Liver (tissue), 8 donors: ENCODE measurements at regions not wholly inside any gene's neighbourhood (a gene's known extent, or its start where the extent isn't known, plus 50 kb on each side); places are given as distances from the start of the nearest gene placed in this dataset.

Experiments
- DNase-seq: peaks from one replicate; pipeline ENCODE4 v3.0.0-alpha.2; 2017; ENCODE audit warnings: low spot score
- H3K27ac ChIP-seq, 2 donors: one replicate each; pipeline ENCODE4 v1.7.0; 2013; ENCODE audit warnings: inconsistent platforms in 2 of 2, low read length in 2 of 2, control low read depth in 1 of 2, low read depth in 1 of 2, mild to moderate bottlenecking in 1 of 2
- H3K27me3 ChIP-seq, 4 donors: one replicate each; pipeline versions ENCODE4 v1.6.1 to v1.7.0; 2013; ENCODE audit warnings: low read length in 3 of 4, inconsistent platforms in 1 of 4, mild to moderate bottlenecking in 1 of 4, moderate library complexity in 1 of 4; ENCODE audit not compliant: control insufficient read depth in 4 of 4, insufficient read depth in 4 of 4
- H3K36me3 ChIP-seq, 4 donors: one replicate each; pipeline versions ENCODE4 v1.6.1 to v1.7.0; 2013; ENCODE audit warnings: low read length in 3 of 4, mild to moderate bottlenecking in 3 of 4, low read depth in 1 of 4, moderate library complexity in 1 of 4; ENCODE audit not compliant: control insufficient read depth in 4 of 4, insufficient read depth in 3 of 4
- H3K4me1 ChIP-seq, 4 donors: one replicate each; pipeline versions ENCODE4 v1.6.1 to v1.7.0; 2013; ENCODE audit warnings: low read length in 3 of 4, mild to moderate bottlenecking in 3 of 4, moderate library complexity in 1 of 4; ENCODE audit not compliant: control insufficient read depth in 4 of 4, insufficient read depth in 4 of 4
- H3K4me3 ChIP-seq, 3 donors: one replicate each; pipeline versions ENCODE4 v1.6.1 to v1.7.0; 2013; ENCODE audit warnings: low read length in 3 of 3, control low read depth in 1 of 3, low read depth in 1 of 3, mild to moderate bottlenecking in 1 of 3
- H3K9ac ChIP-seq, 2 donors: one replicate each; pipeline ENCODE4 v1.7.0; 2013; ENCODE audit warnings: low read length in 2 of 2, mild to moderate bottlenecking in 2 of 2, moderate library complexity in 2 of 2, control low read depth in 1 of 2, low read depth in 1 of 2
- H3K9me3 ChIP-seq, 4 donors: one replicate each; pipeline versions ENCODE4 v1.6.1 to v1.7.0; 2013; ENCODE audit warnings: low read length in 3 of 4; ENCODE audit not compliant: control insufficient read depth in 4 of 4
- CTCF ChIP-seq: fragments of 150-350 bp; IDR thresholded peaks from 2 replicates; pipeline ENCODE4 v1.5.1; 2017; ENCODE audit warnings: improper control_type of control experiment, low read depth, low read length; ENCODE audit not compliant: missing input control
- FOXA1 ChIP-seq: IDR thresholded peaks from 2 replicates; pipeline ENCODE4 v1.6.1; 2016; ENCODE audit warnings: antibody characterized with exemption
- FOXA2 ChIP-seq: IDR thresholded peaks from 2 replicates; pipeline ENCODE4 v1.6.1; 2016; ENCODE audit warnings: antibody characterized with exemption
- GABPA ChIP-seq, 2 donors: IDR thresholded peaks in 1 of 2; conservative IDR thresholded peaks in 1 of 2; 2 replicates each; pipeline ENCODE4 v1.6.1; 2016; ENCODE audit warnings: antibody characterized with exemption in 2 of 2, mild to moderate bottlenecking in 1 of 2, moderate library complexity in 1 of 2
- HNF4A ChIP-seq, 2 donors: conservative IDR thresholded peaks; 2 replicates each; pipeline ENCODE4 v1.6.1; 2016; ENCODE audit warnings: antibody characterized with exemption in 2 of 2, mild to moderate bottlenecking in 2 of 2
- HNF4G ChIP-seq: IDR thresholded peaks from 2 replicates; pipeline ENCODE4 v1.6.1; 2016; ENCODE audit warnings: antibody characterized with exemption
- JUND ChIP-seq, 2 donors: IDR thresholded peaks; 2 replicates each; pipeline ENCODE4 v1.6.1; 2016; ENCODE audit warnings: antibody characterized with exemption in 2 of 2
- MAX ChIP-seq: IDR thresholded peaks from 2 replicates; pipeline ENCODE4 v1.6.1; 2016; ENCODE audit warnings: antibody characterized with exemption
- NR2F2 ChIP-seq: IDR thresholded peaks from 2 replicates; pipeline ENCODE4 v1.6.1; 2016; ENCODE audit warnings: antibody characterized with exemption
- RAD21 ChIP-seq, 2 donors: IDR thresholded peaks; 2 replicates each; pipeline ENCODE4 v1.6.1; 2016; ENCODE audit warnings: antibody characterized with exemption in 2 of 2, mild to moderate bottlenecking in 2 of 2
- REST ChIP-seq: IDR thresholded peaks from 2 replicates; pipeline ENCODE4 v1.6.1; 2016; ENCODE audit warnings: antibody characterized with exemption, mild to moderate bottlenecking
- RXRA ChIP-seq, 2 donors: IDR thresholded peaks; 2 replicates each; pipeline ENCODE4 v1.6.1; 2017 to 2018; ENCODE audit warnings: antibody characterized with exemption in 2 of 2, mild to moderate bottlenecking in 1 of 2
- SP1 ChIP-seq: IDR thresholded peaks from 2 replicates; pipeline ENCODE4 v1.6.1; 2018; ENCODE audit warnings: antibody characterized with exemption, mild to moderate bottlenecking
- YY1 ChIP-seq: IDR thresholded peaks from 2 replicates; pipeline ENCODE4 v1.6.1; 2016; ENCODE audit warnings: antibody characterized with exemption, mild to moderate bottlenecking
- ZBTB33 ChIP-seq: IDR thresholded peaks from 2 replicates; pipeline ENCODE4 v1.6.1; 2016; ENCODE audit warnings: antibody characterized with exemption
- WGBS: extraction: QIAGEN DNeasy Blood & Tissue Kit; methylation state at CpG from one replicate; pipeline ENCODE4 v1.1.7; 2013; 5-methylcytosine and 5-hydroxymethylcytosine counted together
- donor health status: healthy.
- donor health status: healthy.
- donor health status: healthy.
- donor health status: healthy.
- donor health status: healthy.

DNA sequence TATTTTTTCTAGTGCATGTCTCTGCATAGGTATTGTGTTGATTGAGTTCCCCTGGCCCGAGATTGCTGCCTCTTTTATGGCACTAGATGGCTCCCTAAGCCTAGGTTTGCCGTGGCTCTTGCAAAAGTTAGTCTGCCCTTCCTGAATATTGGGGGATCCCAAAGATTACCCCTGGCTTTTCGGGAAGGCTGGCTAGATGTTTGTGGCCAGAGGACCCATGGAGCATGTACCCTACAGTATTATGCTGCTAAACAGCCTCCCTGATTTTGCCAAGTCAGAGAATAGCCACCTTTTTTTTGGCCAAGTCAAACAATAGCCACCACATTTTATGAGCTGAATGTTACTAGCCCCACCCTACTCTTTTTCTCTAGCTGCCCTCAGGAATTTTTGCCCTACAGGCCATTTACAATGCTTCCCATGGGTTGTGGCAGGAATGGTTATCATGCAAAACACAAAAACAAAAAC is 343.2 kb downstream of the OLFM3 start:
- Histone ChIP-seq H3K36me3 (no peaks in the 10 kb centered on the region), H3K9ac (no peak overlapping the region), H3K9me3 (no peaks in the 10 kb centered on the region), H3K27me3 (peaks cover 0 to 4% (median 0%) of the 10 kb centered on the region in 4 donors), H3K4me1 (no peaks in the 10 kb centered on the region), H3K4me3 (no peak overlapping the region), H3K27ac (no peak overlapping the region)
- DNase-seq = no peak
- 11% methylated on average over 3 of the region's 3 CpGs for WGBS
- no peak for TF ChIP-seq YY1
- no peak for TF ChIP-seq ZBTB33
- TF ChIP-seq RAD21 (IDR thresholded peaks at IDR 0.05) = peak; percentile 34 to 50

- no peak overlapping the region for H3K9ac ChIP-seq
- peaks cover 0 to 6% (median 3%) of the 10 kb centered on the region in 4 donors for H3K9me3 ChIP-seq
- peaks cover 0 to 2% (median 0%) of the 10 kb centered on the region in 4 donors for H3K27me3 ChIP-seq
- no peak for DNase-seq
- no peaks in the 10 kb centered on the region for H3K4me1 ChIP-seq
- H3K4me3 ChIP-seq = no peak overlapping the region
- no peak overlapping the region for H3K27ac ChIP-seq
- TF ChIP-seq ZBTB33 = no peak
- TF ChIP-seq RXRA (IDR thresholded peaks at IDR 0.05) = no peak
- no peak for TF ChIP-seq REST
- no peak for TF ChIP-seq SP1
- TF ChIP-seq RAD21 (IDR thresholded peaks at IDR 0.05) = no peak
- no peak for TF ChIP-seq FOXA1
- TF ChIP-seq YY1 = no peak
- no peak for TF ChIP-seq GABPA (IDR thresholded peaks at IDR 0.05 in 1 of 2, conservative IDR thresholded peaks at IDR 0.05 in 1 of 2)
- TF ChIP-seq HNF4G = no peak
- no peak for TF ChIP-seq JUND (IDR thresholded peaks at IDR 0.05)
- TF ChIP-seq HNF4A (conservative IDR thresholded peaks at IDR 0.05) = no peak
- TF ChIP-seq FOXA2 = no peak
- no peak for TF ChIP-seq NR2F2
- no peak for TF ChIP-seq MAX
- TF ChIP-seq CTCF = no peak
- WGBS = 64% methylated on average over 3 of the region's 3 CpGs
- H3K36me3 ChIP-seq = no peaks in the 10 kb centered on the region
Observed at GRCh38 chr1:101664726-101665125, 332.0 kb downstream of the OLFM3 start.
